ENCODE measurements at regions not wholly inside any gene's neighbourhood (a gene's known extent, or its start where the extent isn't known, plus 50 kb on each side); places are given as distances from the start of the nearest gene placed in this dataset.

DNA sequence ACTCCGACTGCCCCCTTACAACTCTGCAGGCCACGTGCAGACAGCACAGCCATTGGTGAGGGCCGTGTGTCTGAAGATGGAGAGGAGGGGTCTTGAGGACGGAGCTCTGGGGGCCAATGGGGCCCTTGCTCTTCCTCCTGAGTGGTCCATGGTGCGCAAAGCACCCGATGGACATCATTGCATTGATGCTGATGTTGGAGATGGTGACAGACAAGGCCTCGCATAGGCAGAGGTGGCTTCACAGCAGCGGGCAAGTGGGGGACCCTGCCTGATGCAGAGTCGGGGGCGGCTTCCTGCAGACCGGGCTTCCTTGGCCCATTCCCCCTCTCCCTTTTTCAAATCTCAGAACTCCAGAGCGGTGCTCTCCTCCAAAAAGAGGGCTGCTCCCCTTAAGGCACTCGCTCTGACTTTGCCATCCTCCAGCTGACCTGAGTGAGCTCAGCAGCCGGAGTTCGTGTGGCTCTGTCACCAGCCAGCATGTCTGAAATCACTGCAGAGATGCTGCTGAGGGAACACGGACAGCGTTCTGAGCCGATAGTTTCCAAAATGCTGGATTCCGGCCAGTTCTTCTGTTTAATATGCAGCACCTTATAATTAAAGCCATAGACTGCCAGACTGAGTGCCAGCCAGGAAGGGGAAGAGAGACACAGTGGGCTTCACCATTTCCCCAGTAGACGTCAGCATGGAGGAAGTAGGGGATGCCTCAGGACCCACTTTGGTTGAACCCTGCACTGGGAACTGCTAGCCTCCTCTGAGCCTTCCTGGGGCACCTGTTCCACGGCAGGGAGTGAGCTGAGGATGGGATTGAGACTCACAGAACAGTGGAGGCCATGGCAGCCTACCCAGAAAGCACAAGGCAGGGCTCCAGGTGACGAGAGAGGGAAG lies 278.2 kb downstream of the BRD1 start:
- no peaks in the 10 kb centered on the region for H3K9me3 Mint-ChIP-seq
- Histone ChIP-seq H3K4me1 (ENCODE audit: control insufficient read depth, insufficient read depth, low read length) (no peaks in the 10 kb centered on the region), H3K9me3 (ENCODE audit: control insufficient read depth, insufficient read depth, low read length) (peaks cover 9% of the 10 kb centered on the region), H3K27me3 (ENCODE audit: control insufficient read depth, insufficient read depth, low read length) (no peaks in the 10 kb centered on the region), H3K27ac (ENCODE audit: low read length) (no peak overlapping the region), H3K36me3 (ENCODE audit: control insufficient read depth, insufficient read depth, low read length) (no peaks in the 10 kb centered on the region), H3K4me3 (ENCODE audit: low read length) (no peak overlapping the region)
- DNase-seq (no peak), ATAC-seq (no peak)
- peaks cover 4 to 35% of the 10 kb centered on the region in 2 donors for H3K4me1 Mint-ChIP-seq
- no peak overlapping the region for H3K27ac Mint-ChIP-seq
- WGBS (ENCODE audit: insufficient coverage): 90% methylated on average over 22 of the region's 22 CpGs
- H3K36me3 Mint-ChIP-seq: no peaks in the 10 kb centered on the region
- TF ChIP-seq, protein P1, sequence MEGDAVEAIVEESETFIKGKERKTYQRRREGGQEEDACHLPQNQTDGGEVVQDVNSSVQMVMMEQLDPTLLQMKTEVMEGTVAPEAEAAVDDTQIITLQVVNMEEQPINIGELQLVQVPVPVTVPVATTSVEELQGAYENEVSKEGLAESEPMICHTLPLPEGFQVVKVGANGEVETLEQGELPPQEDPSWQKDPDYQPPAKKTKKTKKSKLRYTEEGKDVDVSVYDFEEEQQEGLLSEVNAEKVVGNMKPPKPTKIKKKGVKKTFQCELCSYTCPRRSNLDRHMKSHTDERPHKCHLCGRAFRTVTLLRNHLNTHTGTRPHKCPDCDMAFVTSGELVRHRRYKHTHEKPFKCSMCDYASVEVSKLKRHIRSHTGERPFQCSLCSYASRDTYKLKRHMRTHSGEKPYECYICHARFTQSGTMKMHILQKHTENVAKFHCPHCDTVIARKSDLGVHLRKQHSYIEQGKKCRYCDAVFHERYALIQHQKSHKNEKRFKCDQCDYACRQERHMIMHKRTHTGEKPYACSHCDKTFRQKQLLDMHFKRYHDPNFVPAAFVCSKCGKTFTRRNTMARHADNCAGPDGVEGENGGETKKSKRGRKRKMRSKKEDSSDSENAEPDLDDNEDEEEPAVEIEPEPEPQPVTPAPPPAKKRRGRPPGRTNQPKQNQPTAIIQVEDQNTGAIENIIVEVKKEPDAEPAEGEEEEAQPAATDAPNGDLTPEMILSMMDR (IDR thresholded peaks at IDR 0.05): no peak
- H3K27me3 Mint-ChIP-seq (ENCODE audit: low read depth in 2 of 2): no peaks in the 10 kb centered on the region
- intact Hi-C loops (cut with micrococcal nuclease): no loop called here
- no peak overlapping the region for H3K4me3 Mint-ChIP-seq

DNA sequence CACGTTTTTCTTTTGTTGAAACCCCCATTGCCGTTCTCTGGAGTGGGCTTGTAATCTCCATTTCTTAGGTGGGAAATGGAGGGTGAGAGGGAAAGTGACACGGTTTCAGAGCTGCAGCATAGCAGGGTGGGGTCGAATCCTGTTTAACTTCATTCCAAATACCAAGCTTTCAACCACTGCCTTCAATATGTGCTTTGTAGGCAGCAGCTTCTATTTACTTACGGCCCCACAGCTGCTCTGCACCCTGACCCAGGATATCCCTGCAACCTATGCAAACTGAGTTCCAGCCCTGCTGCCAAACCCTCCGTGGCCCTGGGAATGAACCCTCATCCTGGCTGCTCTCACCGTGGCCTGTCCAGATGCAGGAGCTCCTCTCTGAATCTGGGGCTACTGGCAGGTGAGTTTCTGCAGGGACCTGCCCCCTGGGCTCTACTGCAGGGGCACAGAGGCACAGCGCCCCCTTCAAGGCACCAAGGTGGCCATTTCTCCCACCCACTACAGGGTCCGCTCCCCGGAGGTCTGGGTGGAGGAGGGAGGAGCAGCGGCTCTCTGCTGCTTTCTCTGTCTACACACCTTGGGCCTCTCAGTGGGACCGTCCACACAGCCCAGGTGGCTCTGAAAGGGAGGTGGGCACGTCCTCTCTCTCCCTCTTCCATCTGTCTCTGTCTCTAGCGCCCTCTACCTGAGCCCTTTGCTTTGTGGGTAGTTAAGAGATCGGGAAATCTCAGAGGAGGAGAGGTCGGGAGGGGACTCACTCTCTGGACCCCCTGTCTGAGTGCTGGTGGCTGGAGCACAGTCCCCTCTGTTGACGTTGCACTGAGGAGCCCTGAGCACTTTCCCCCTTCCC lies 279.1 kb downstream of the BRD1 start:
- Mint-ChIP-seq H3K4me3 (no peak overlapping the region), H3K27me3 (ENCODE audit: low read depth in 2 of 2) (no peaks in the 10 kb centered on the region), H3K9me3 (no peaks in the 10 kb centered on the region), H3K4me1 (peaks cover 4 to 34% of the 10 kb centered on the region in 2 donors), H3K36me3 (no peaks in the 10 kb centered on the region), H3K27ac (no peak overlapping the region)
- Histone ChIP-seq H3K4me1 (ENCODE audit: control insufficient read depth, insufficient read depth, low read length) (no peaks in the 10 kb centered on the region), H3K27ac (ENCODE audit: low read length) (no peak overlapping the region), H3K36me3 (ENCODE audit: control insufficient read depth, insufficient read depth, low read length) (no peaks in the 10 kb centered on the region), H3K4me3 (ENCODE audit: low read length) (no peak overlapping the region), H3K27me3 (ENCODE audit: control insufficient read depth, insufficient read depth, low read length) (no peaks in the 10 kb centered on the region), H3K9me3 (ENCODE audit: control insufficient read depth, insufficient read depth, low read length) (peaks cover 9% of the 10 kb centered on the region)
- TF ChIP-seq, protein P1 (IDR thresholded peaks at IDR 0.05): no peak
- intact Hi-C loops (cut with micrococcal nuclease): no loop called here
- ATAC-seq (no peak), DNase-seq (no peak)
- WGBS (ENCODE audit: insufficient coverage): 83% methylated on average over 14 of the region's 17 CpGs

DNA sequence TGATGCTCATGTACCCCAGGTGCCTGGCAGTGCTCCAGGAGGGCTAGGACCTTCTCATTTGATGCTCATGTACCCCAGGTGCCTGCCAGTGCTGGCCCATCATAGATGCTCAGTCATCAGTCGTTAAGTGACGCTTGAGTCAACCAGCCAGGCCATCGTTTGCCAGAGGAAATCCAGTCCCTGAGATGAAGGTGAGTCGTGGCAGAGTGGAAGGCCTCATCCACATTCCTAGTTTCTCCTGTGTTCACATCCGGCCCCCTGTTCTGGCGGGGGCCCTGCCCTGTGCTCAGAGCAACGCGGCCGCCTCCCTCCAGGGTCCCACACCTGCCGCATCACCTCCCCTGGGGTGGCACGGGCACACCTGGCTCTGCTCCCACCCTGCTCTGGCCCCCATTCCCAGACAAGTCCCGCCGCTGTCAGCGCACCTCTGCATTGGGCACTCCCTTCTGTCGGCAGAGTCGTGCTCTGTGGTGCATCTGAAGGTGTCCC lies 279.9 kb downstream of the BRD1 start:
- intact Hi-C loops (cut with micrococcal nuclease): no loop called here
- ATAC-seq (no peak), DNase-seq (no peak)
- no peaks in the 10 kb centered on the region for H3K36me3 Mint-ChIP-seq
- peaks cover 4 to 31% of the 10 kb centered on the region in 2 donors for H3K4me1 Mint-ChIP-seq
- Histone ChIP-seq H3K9me3 (ENCODE audit: control insufficient read depth, insufficient read depth, low read length) (peaks cover 9% of the 10 kb centered on the region), H3K36me3 (ENCODE audit: control insufficient read depth, insufficient read depth, low read length) (no peaks in the 10 kb centered on the region), H3K4me3 (ENCODE audit: low read length) (no peak overlapping the region), H3K27me3 (ENCODE audit: control insufficient read depth, insufficient read depth, low read length) (no peaks in the 10 kb centered on the region), H3K4me1 (ENCODE audit: control insufficient read depth, insufficient read depth, low read length) (no peaks in the 10 kb centered on the region), H3K27ac (ENCODE audit: low read length) (no peak overlapping the region)
- H3K27me3 Mint-ChIP-seq (ENCODE audit: low read depth in 2 of 2): no peaks in the 10 kb centered on the region
- 94% methylated on average over 16 of the region's 16 CpGs for WGBS (ENCODE audit: insufficient coverage)
- no peak overlapping the region for H3K27ac Mint-ChIP-seq
- H3K4me3 Mint-ChIP-seq: no peak overlapping the region
- no peaks in the 10 kb centered on the region for H3K9me3 Mint-ChIP-seq
- TF ChIP-seq, protein P1 (IDR thresholded peaks at IDR 0.05): no peak
